T-helper 17 cell (primary cell): ENCODE measurements at regions not wholly inside any gene's neighbourhood (a gene's known extent, or its start where the extent isn't known, plus 50 kb on each side); places are given as distances from the start of the nearest gene placed in this dataset.

ENCODE experiments used
- ATAC-seq: fragments of 150-1000 bp; cut with Tn5 transposase; 2 replicates; pipeline ENCODE4 v1.10.0; 2021; ENCODE audit warnings: mild to moderate bottlenecking, moderate library complexity
- DNase-seq, 3 donors: peaks; one replicate each; pipeline versions ENCODE4 v3.0.0 to v3.0.0-alpha.2; 2020 to 2021
- H3K9me3 ChIP-seq: one replicate; pipeline ENCODE4 v1.7.0; 2013; ENCODE audit warnings: low read length, mild to moderate bottlenecking; ENCODE audit not compliant: control insufficient read depth, poor library complexity, severe bottlenecking
- H3K27ac Mint-ChIP-seq: one replicate; pipeline ENCODE4 v1.8.0; 2022; ENCODE audit warnings: mild to moderate bottlenecking, moderate library complexity, mixed read lengths
- H3K27me3 Mint-ChIP-seq: one replicate; pipeline ENCODE4 v1.8.0; 2022; ENCODE audit warnings: mixed read lengths
- H3K36me3 Mint-ChIP-seq: one replicate; pipeline ENCODE4 v1.8.0; 2022; ENCODE audit warnings: low read depth, mixed read lengths
- H3K4me1 Mint-ChIP-seq: one replicate; pipeline ENCODE4 v1.8.0; 2022; ENCODE audit warnings: mild to moderate bottlenecking, mixed read lengths
- H3K4me3 Mint-ChIP-seq: one replicate; pipeline ENCODE4 v1.8.0; 2022; ENCODE audit warnings: mild to moderate bottlenecking, moderate library complexity, mixed read lengths

- Mint-ChIP-seq H3K27me3 (no peaks in the 10 kb centered on the region), H3K27ac (no peak overlapping the region), H3K4me1 (no peaks in the 10 kb centered on the region), H3K4me3 (no peak overlapping the region), H3K36me3 (no peaks in the 10 kb centered on the region)
- ATAC-seq (no peak), DNase-seq (no peak)
- no peaks in the 10 kb centered on the region for H3K9me3 ChIP-seq
Observed at GRCh38 chr2:129438501-129439057, 540.9 kb upstream of the RAB6C start.

- no peak overlapping the region for H3K4me3 Mint-ChIP-seq
- no peak overlapping the region for H3K27ac Mint-ChIP-seq
- H3K9me3 ChIP-seq = no peaks in the 10 kb centered on the region
- no peaks in the 10 kb centered on the region for H3K4me1 Mint-ChIP-seq
- ATAC-seq (no peak), DNase-seq (no peak)
- no peaks in the 10 kb centered on the region for H3K36me3 Mint-ChIP-seq
- no peaks in the 10 kb centered on the region for H3K27me3 Mint-ChIP-seq
Observed at GRCh38 chr2:129439406-129440302, 539.8 kb upstream of the RAB6C start.

- H3K4me1 Mint-ChIP-seq = no peaks in the 10 kb centered on the region
- no peak overlapping the region for H3K4me3 Mint-ChIP-seq
- ATAC-seq (no peak), DNase-seq (no peak)
- H3K27me3 Mint-ChIP-seq = no peaks in the 10 kb centered on the region
- H3K27ac Mint-ChIP-seq = no peak overlapping the region
- H3K9me3 ChIP-seq = no peaks in the 10 kb centered on the region
- H3K36me3 Mint-ChIP-seq = no peaks in the 10 kb centered on the region
Observed at GRCh38 chr2:129441610-129442009, 537.9 kb upstream of the RAB6C start.

DNA sequence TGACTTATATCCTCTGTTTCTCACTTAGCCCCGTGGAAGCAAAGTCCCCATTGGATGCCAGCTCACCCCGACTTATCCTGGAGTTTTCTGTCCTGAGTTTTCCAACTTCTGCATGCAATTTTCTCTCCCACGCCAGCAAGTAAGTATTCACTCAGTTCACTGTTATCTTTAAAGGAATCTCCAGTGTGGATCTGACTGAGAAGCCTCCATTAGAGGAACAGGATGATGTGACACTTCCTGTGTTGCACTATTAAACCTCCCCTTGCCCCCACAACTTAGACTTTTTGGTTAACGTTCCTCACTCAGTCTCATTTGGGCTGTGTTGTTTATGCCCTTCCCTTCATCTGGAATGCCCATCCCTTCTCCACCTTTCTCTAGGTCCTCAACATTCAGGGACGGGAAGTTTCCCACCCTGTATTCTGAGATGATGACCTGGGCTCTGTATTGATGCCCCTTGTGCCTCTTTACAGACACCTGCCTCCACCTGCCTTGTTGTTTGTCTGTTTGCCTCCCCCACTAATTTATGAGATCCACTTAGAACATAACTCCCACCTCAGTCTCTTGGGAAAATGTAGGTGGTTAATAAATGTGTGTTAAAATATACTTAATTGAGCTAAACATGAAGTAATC, 536.1 kb upstream of the RAB6C start:
- no peak for ATAC-seq
- Mint-ChIP-seq H3K36me3 (no peaks in the 10 kb centered on the region), H3K27me3 (no peaks in the 10 kb centered on the region), H3K4me1 (no peaks in the 10 kb centered on the region), H3K27ac (no peak overlapping the region), H3K4me3 (no peak overlapping the region)
- no peak for DNase-seq
- no peaks in the 10 kb centered on the region for H3K9me3 ChIP-seq

DNA sequence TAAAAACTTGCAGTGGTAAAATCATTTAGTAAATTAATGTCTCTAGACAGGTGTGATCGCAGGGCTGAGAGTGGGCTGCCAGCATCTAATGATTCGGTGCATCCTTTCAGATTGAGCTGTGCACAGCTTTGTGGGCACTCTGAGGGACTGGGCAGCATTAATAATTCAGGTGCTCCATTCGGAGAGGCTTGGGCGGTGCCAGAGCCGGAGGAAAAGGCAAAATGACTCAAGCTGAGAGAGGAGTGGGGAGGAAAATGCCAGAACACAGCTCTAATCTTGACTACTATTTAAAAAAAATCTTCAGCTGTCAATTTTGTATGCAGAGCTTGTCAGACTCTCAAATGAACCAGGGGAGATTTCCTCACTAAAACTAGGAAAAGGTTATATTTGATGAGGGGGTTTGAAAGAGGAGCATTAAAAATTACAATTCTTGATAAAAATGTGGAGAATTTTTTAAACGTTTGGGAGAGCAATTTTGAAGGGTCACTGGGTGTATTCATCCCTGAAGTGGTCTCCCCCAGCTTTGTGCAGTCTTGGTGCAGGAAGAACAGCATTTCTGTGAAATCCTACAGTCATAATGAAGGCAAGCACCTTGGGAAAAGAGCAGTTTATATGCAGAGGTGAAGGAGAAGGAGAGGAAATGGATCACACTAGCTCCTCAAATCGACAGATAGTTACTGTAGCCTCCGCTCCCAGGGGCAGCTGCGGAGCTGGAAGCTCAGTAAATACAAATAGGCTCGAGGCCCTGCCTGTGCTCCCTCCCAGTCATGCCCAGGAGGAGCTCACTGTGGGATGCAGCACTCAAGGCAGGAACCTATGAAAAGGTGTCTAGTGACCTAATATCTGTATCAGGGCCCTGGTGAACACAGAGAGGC, 535.4 kb upstream of the RAB6C start:
- ATAC-seq (no peak), DNase-seq (no peak)
- H3K9me3 ChIP-seq = no peaks in the 10 kb centered on the region
- H3K4me3 Mint-ChIP-seq = no peak overlapping the region
- no peaks in the 10 kb centered on the region for H3K4me1 Mint-ChIP-seq
- no peaks in the 10 kb centered on the region for H3K36me3 Mint-ChIP-seq
- H3K27ac Mint-ChIP-seq = no peak overlapping the region
- peaks cover 4% of the 10 kb centered on the region for H3K27me3 Mint-ChIP-seq

DNA sequence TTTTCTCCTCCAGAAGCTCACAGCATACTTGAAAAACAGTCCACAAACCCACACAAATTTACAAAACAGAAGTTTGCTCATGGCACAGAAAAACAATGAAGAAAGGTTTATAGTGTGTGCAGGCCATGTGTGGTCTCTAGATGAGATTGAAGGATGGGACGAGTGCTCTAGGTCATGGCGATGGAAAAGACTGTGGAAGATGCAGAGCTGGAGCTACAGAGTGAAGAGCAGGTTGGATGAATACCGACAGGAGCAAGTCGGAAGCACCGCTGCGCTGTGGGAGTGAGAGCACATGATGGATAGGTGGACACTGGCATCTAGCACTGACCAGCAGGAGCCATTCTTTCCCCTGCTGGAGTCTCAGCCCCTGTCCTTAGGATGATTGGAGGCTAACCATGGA, 534.7 kb upstream of the RAB6C start:
- H3K27ac Mint-ChIP-seq = no peak overlapping the region
- H3K9me3 ChIP-seq = no peaks in the 10 kb centered on the region
- H3K36me3 Mint-ChIP-seq = no peaks in the 10 kb centered on the region
- H3K4me1 Mint-ChIP-seq = no peaks in the 10 kb centered on the region
- DNase-seq (no peak), ATAC-seq (no peak)
- H3K4me3 Mint-ChIP-seq = no peak overlapping the region
- peaks cover 4% of the 10 kb centered on the region for H3K27me3 Mint-ChIP-seq

GRCh38 chr2:129456691-129457090, 522.8 kb upstream of the RAB6C start:
- Mint-ChIP-seq H3K36me3 (no peaks in the 10 kb centered on the region), H3K27ac (no peak overlapping the region), H3K4me3 (no peak overlapping the region), H3K27me3 (no peaks in the 10 kb centered on the region), H3K4me1 (no peaks in the 10 kb centered on the region)
- DNase-seq = no peak
- ATAC-seq = no peak
- no peaks in the 10 kb centered on the region for H3K9me3 ChIP-seq

DNA sequence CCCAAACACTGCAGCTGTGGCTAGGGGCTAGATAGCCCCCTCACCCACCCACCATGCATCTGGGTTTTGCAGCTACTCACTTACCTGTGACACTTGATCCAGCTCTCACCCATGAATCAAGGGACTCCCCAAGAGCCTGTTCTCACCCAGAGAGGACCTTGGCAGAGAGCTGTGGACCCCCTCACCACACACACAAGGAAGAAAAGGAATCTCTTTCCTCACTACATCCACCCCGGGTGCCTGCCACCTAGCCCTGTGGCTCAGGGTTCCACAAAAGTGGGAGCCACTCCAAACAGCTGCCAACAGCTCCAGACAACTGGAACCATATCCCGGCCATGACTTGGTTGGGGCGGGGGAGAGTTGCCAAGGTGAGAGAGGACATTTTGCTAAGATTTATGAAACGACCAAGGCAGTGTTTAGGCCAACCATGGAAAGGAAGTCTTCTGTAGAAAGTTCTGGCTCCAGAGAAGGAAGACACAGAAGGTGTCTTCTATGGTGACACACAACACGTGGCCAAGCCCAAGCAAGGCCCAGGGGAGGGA, 522.1 kb upstream of the RAB6C start:
- no peaks in the 10 kb centered on the region for H3K36me3 Mint-ChIP-seq
- H3K9me3 ChIP-seq = no peaks in the 10 kb centered on the region
- DNase-seq (no peak), ATAC-seq (no peak)
- no peak overlapping the region for H3K27ac Mint-ChIP-seq
- H3K27me3 Mint-ChIP-seq = no peaks in the 10 kb centered on the region
- H3K4me1 Mint-ChIP-seq = no peaks in the 10 kb centered on the region
- H3K4me3 Mint-ChIP-seq = no peak overlapping the region

GRCh38 chr2:129458006-129458405, 521.5 kb upstream of the RAB6C start:
- no peak overlapping the region for H3K4me3 Mint-ChIP-seq
- no peak for ATAC-seq
- H3K27me3 Mint-ChIP-seq = no peaks in the 10 kb centered on the region
- H3K27ac Mint-ChIP-seq = no peak overlapping the region
- no peaks in the 10 kb centered on the region for H3K9me3 ChIP-seq
- H3K36me3 Mint-ChIP-seq = no peaks in the 10 kb centered on the region
- H3K4me1 Mint-ChIP-seq = no peaks in the 10 kb centered on the region
- DNase-seq = no peak

GRCh38 chr2:129458436-129458835, 521.0 kb upstream of the RAB6C start:
- Mint-ChIP-seq H3K36me3 (no peaks in the 10 kb centered on the region), H3K4me3 (no peak overlapping the region), H3K27me3 (no peaks in the 10 kb centered on the region), H3K27ac (no peak overlapping the region), H3K4me1 (no peaks in the 10 kb centered on the region)
- no peak for DNase-seq
- no peaks in the 10 kb centered on the region for H3K9me3 ChIP-seq
- ATAC-seq = no peak

DNA sequence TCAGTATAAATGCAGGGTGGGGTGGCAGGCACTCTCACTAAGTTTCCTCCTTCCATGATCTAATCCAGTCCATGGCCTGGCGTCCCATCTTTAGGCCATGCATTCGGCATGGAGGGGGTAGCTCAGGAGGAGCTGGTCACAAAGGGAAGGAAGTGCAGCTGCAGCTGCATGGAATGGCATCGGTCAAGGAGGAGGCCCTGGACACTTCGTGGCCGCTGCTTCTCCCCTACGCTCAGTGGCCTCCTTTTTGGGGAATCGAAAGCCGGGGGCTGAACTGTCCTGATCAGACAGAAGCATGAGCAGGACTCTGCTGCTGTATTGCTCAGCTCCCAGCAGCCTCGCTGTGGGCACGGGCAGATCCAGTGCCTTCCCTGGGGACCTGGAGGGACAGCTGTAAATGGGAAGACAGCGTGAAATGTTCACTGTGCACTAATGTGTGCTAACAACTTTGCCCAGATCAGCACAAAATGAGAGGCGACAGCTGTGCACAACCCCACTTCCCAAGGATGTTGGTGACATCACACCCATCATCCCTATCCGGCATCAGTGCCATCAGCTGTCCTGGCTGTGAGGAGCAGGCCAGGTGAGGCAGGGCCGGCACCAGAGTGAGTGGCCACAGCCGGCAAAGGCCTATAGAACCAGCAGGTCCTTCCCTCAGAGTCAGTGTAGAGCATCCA, 520.1 kb upstream of the RAB6C start:
- no peaks in the 10 kb centered on the region for H3K36me3 Mint-ChIP-seq
- H3K27me3 Mint-ChIP-seq = no peaks in the 10 kb centered on the region
- no peaks in the 10 kb centered on the region for H3K4me1 Mint-ChIP-seq
- no peak for DNase-seq
- H3K27ac Mint-ChIP-seq = no peak overlapping the region
- H3K9me3 ChIP-seq = no peaks in the 10 kb centered on the region
- H3K4me3 Mint-ChIP-seq = no peak overlapping the region
- ATAC-seq = no peak

- Mint-ChIP-seq H3K4me3 (no peak overlapping the region), H3K36me3 (no peaks in the 10 kb centered on the region), H3K27ac (no peak overlapping the region), H3K4me1 (no peaks in the 10 kb centered on the region), H3K27me3 (no peaks in the 10 kb centered on the region)
- ATAC-seq (no peak), DNase-seq (no peak)
- H3K9me3 ChIP-seq = no peaks in the 10 kb centered on the region
Observed at GRCh38 chr2:129459881-129460280, 519.6 kb upstream of the RAB6C start.
